Right atrium auricular region (tissue), 2 donors: ENCODE measurements at regions not wholly inside any gene's neighbourhood (a gene's known extent, or its start where the extent isn't known, plus 50 kb on each side); places are given as distances from the start of the nearest gene placed in this dataset.

Experiments used
- DNase-seq: peaks from one replicate; pipeline ENCODE4 v3.0.0-alpha.2; 2019; ENCODE audit warnings: low spot score
- H3K27ac ChIP-seq, 2 donors: fragments of 200-600 bp; sonication (generic); 1 replicate in 1 of 2; 2 replicates in 1 of 2; pipeline ENCODE4 v1.5.1; 2016 to 2019
- H3K27me3 ChIP-seq, 2 donors: fragments of 200-600 bp; sonication (generic); one replicate each; pipeline versions ENCODE4 v1.5.1 to v1.6.0; 2017 to 2019
- H3K36me3 ChIP-seq: fragments of 200-600 bp; sonication (generic); one replicate; pipeline ENCODE4 v1.5.1; 2016
- H3K4me1 ChIP-seq, 2 donors: fragments of 200-600 bp; sonication (generic); one replicate each; pipeline versions ENCODE4 v1.5.1 to v1.6.0; 2017 to 2019
- H3K4me3 ChIP-seq, 2 donors: fragments of 200-600 bp; sonication (generic); 1 replicate in 1 of 2; 2 replicates in 1 of 2; pipeline ENCODE4 v1.5.1; 2017 to 2019; ENCODE audit warnings: mild to moderate bottlenecking in 1 of 2, moderate library complexity in 1 of 2
- H3K9me3 ChIP-seq, 2 donors: fragments of 200-600 bp; sonication (generic); one replicate each; pipeline ENCODE4 v1.5.1; 2019
- TF ChIP-seq, protein P1 (sequence below), 2 donors: fragments of 200-600 bp; sonication (generic); IDR thresholded peaks; one replicate each; pipeline ENCODE4 v1.5.1; 2019; ENCODE audit warnings: antibody characterized with exemption in 2 of 2

DNA sequence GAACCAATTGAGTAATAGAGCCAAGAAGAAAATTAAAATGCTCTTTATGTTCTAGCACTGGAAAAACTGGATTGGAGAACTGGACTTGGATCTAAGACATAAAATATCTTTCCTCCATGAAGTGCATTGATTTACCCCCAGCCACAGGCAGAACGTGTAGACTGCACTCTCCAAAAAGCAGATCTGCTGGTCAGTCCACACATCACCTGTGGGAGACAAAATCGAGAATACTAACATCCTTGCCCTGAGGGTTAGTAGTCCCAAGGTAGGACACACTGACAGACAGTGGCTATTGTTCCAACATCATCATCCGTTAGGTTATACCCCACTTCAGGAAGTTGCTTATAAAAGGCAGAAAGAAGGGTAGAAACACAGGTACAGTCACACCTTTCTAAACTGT lies 257.1 kb upstream of the STT3B start:
- DNase-seq, result no peak
- TF ChIP-seq, protein P1, sequence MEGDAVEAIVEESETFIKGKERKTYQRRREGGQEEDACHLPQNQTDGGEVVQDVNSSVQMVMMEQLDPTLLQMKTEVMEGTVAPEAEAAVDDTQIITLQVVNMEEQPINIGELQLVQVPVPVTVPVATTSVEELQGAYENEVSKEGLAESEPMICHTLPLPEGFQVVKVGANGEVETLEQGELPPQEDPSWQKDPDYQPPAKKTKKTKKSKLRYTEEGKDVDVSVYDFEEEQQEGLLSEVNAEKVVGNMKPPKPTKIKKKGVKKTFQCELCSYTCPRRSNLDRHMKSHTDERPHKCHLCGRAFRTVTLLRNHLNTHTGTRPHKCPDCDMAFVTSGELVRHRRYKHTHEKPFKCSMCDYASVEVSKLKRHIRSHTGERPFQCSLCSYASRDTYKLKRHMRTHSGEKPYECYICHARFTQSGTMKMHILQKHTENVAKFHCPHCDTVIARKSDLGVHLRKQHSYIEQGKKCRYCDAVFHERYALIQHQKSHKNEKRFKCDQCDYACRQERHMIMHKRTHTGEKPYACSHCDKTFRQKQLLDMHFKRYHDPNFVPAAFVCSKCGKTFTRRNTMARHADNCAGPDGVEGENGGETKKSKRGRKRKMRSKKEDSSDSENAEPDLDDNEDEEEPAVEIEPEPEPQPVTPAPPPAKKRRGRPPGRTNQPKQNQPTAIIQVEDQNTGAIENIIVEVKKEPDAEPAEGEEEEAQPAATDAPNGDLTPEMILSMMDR (IDR thresholded peaks at IDR 0.05), result no peak
- no peak overlapping the region for H3K27ac ChIP-seq
- peaks cover 0 to 15% of the 10 kb centered on the region in 2 donors for H3K4me1 ChIP-seq
- H3K36me3 ChIP-seq, result no peaks in the 10 kb centered on the region
- no peaks in the 10 kb centered on the region for H3K27me3 ChIP-seq
- H3K4me3 ChIP-seq, result no peak overlapping the region
- H3K9me3 ChIP-seq, result no peaks in the 10 kb centered on the region

DNA sequence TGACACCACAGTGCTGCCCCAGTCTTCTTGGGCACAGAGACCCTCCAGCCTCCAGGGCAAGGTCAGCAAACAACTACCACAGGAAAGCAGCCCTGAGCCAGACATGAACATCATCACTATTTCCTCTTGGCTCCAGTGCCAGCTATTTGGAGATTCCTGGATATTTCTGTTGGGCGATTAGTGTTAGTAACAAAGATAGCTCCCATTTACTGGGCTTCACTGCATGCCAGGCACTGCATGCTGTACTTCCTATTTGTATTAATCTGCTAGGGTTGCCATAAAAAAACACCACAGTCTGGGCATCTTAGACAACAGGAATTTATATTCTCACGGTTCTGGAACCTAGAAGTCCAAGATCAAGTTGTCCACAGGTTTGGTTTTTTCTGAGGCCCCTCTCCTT lies 255.1 kb upstream of the STT3B start:
- no peaks in the 10 kb centered on the region for H3K27me3 ChIP-seq
- H3K4me3 ChIP-seq, result no peak overlapping the region
- DNase-seq, result no peak
- H3K9me3 ChIP-seq, result no peaks in the 10 kb centered on the region
- no peak overlapping the region for H3K27ac ChIP-seq
- peaks cover 0 to 15% of the 10 kb centered on the region in 2 donors for H3K4me1 ChIP-seq
- no peaks in the 10 kb centered on the region for H3K36me3 ChIP-seq
- TF ChIP-seq, protein P1 (IDR thresholded peaks at IDR 0.05), result no peak

DNA sequence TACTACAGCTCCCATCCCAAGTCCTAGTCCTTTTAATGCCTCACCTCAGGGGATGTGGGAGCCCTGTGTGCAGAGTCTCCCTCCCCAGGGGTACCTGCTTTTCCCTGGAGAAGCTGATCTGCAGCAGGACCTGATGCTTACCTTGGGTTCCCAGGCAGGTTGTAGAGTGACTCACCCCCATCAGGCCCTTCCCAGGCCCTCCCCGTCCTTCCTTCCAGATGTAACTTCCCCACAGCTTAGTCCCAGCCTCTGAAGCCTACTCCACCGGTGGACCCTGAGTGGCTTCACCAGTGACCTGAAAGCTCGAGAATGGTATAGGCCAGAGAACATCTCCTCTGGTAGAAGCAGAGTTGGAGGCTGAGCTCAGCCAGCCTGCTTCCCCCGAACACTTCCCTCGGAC lies 254.2 kb upstream of the STT3B start:
- TF ChIP-seq, protein P1 (IDR thresholded peaks at IDR 0.05), result no peak
- DNase-seq, result no peak
- Histone ChIP-seq H3K27ac (no peak overlapping the region), H3K36me3 (no peaks in the 10 kb centered on the region), H3K27me3 (no peaks in the 10 kb centered on the region), H3K4me1 (peaks cover 0 to 15% of the 10 kb centered on the region in 2 donors), H3K9me3 (no peaks in the 10 kb centered on the region), H3K4me3 (no peak overlapping the region)

DNA sequence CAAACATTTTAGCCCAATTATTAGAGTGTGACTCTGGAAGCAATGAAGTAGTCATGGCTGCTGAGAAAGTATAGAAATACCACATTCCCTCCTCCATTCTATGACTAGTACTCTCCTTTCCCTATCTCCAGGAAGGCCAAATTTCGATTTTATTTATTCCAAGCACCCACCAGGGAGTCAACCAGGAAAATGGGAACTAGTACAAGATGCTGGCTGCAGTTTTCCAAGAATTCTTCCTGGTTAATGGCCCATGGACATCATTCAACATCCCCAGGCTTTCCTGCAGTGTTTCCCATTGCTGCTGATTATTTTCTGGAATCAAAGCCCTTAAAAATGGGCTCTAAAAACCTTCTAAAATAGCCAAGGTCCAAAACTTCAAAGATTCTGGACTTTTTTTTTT lies 247.9 kb upstream of the STT3B start:
- TF ChIP-seq, protein P1 (IDR thresholded peaks at IDR 0.05), result no peak
- H3K4me3 ChIP-seq, result no peak overlapping the region
- no peak overlapping the region for H3K27ac ChIP-seq
- H3K27me3 ChIP-seq, result no peaks in the 10 kb centered on the region
- no peaks in the 10 kb centered on the region for H3K4me1 ChIP-seq
- H3K9me3 ChIP-seq, result no peaks in the 10 kb centered on the region
- DNase-seq, result no peak
- H3K36me3 ChIP-seq, result no peaks in the 10 kb centered on the region

DNA sequence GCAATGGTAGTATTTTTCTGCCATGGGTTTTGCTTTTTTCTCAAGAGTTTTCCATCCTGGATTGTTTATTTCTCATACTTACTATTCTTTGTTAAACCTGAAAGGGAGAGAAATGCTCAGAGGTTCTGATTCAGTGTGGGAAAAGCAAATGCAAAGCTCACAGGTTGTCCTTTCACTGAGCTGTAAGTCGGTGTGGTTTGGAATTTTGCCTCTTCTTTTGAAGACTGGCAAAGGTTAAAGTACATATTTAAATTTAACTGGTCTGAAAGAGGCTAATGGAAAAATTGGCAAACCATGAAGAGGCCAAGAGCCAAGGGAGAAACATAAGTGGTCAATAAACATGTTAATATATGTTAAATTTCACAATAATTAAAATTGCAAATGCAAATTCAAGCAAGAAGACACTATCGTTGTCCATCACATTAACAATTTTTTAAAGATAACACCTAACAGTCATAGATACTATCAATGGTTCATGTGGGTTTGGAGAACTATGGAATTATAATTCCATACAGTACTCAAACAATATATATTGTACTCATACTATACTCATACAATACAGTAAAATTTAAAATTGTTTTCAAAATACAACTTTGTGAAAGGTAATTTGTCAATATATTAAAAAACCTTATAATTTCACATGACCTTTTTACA lies 246.8 kb upstream of the STT3B start:
- DNase-seq, result no peak
- H3K27me3 ChIP-seq, result no peaks in the 10 kb centered on the region
- H3K9me3 ChIP-seq, result no peaks in the 10 kb centered on the region
- TF ChIP-seq, protein P1 (IDR thresholded peaks at IDR 0.05), result no peak
- H3K27ac ChIP-seq, result no peak overlapping the region
- no peaks in the 10 kb centered on the region for H3K36me3 ChIP-seq
- no peaks in the 10 kb centered on the region for H3K4me1 ChIP-seq
- no peak overlapping the region for H3K4me3 ChIP-seq

DNA sequence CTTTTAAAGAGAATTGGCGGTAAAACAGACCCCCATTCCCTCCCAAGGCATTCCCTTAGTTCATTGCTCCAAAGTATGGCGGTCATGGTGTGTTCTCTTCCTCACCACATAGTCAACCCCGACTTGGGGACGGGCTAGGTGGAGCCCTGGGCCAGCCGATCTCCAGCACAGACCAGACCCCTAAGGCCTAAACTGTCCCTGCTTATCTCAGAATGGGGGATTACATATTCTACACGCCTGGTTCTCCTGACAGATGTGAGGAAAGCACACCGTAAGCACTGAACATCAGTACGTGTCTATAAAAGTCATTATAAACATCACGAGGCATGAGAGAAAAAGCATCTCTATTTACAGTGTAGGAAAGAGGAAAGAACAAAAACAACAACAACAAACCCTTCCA lies 244.5 kb upstream of the STT3B start:
- Histone ChIP-seq H3K4me1 (no peaks in the 10 kb centered on the region), H3K27ac (no peak overlapping the region), H3K9me3 (no peaks in the 10 kb centered on the region), H3K36me3 (no peaks in the 10 kb centered on the region), H3K27me3 (no peaks in the 10 kb centered on the region), H3K4me3 (no peak overlapping the region)
- no peak for DNase-seq
- TF ChIP-seq, protein P1 (IDR thresholded peaks at IDR 0.05), result no peak
